ENCODE measurements at regions not wholly inside any gene's neighbourhood (a gene's known extent, or its start where the extent isn't known, plus 50 kb on each side); places are given as distances from the start of the nearest gene placed in this dataset.

DNA sequence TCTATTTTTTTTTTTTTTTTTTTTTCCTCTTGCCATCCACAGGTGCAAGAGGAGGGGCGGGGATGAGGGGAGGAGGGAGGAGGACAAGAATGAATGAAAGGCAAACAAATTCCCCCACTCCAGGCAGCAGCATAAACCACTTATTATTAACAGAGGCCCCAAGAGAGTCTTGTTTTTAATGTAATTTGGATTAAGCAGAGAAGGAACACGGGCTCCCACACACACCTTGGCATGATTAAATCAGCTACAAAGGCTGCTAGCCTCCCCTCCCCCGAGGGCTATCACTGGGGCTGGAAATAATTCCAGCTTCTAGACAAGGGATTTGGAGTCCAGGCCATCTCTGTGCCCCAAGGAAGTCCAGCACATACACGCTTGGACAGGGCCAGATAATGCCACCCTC is 93.4 kb upstream of the DRD2 start:
- Histone ChIP-seq H3K4me3 (replicated peaks in 1 of 2; ENCODE audit: low read depth in 1 of 2, low read length in 2 of 2) (no peak overlapping the region), H3K9ac (ENCODE audit: low read length) (no peak overlapping the region), H3K27me3 (ENCODE audit: insufficient read depth, low read length) (0 out of 2 replicates have a peak, but pooled peaks cover 9% of the 10 kb centered on the region), H3K9me2 (ENCODE audit: insufficient read depth) (no peaks in the 10 kb centered on the region), H2AFZ (ENCODE audit: low read depth, low read length, poor library complexity, severe bottlenecking) (no peak overlapping the region), H3K4me2 (ENCODE audit: low read length) (no peak overlapping the region), H3K4me1 (ENCODE audit: control insufficient read depth in 1 of 2, insufficient read depth in 2 of 2, low read length in 2 of 2) (no peaks in the 10 kb centered on the region), H3K36me3 (ENCODE audit: control insufficient read depth in 1 of 2, insufficient read depth in 2 of 2, low read length in 2 of 2) (no peaks in the 10 kb centered on the region), H3K79me2 (ENCODE audit: insufficient read depth, low read length) (no peaks in the 10 kb centered on the region), H3K9me3 (ENCODE audit: control insufficient read depth in 1 of 2, insufficient read depth in 1 of 2, low read depth in 1 of 2, low read length in 2 of 2) (no peaks in the 10 kb centered on the region), H4K20me1 (ENCODE audit: insufficient read depth) (no peaks in the 10 kb centered on the region), H3K27ac (ENCODE audit: low read depth, low read length) (no peak overlapping the region)
- intact Hi-C loops (cut with micrococcal nuclease), result no loop called here
- ChIA-PET CTCF (no interaction called here), POLR2A (no interaction called here), RAD21 (ENCODE audit: low non-redundant PET in 1 of 2, low total read pairs in 2 of 2, uncharacterized antibody in 2 of 2, unreplicated experiment in 2 of 2) (no interaction called here)
- no peak for ATAC-seq
- DNase-seq (ENCODE audit: low read depth, low spot score), result no peak
- no TSS peak for BruUV-seq (replicated peaks)
- TF ChIP-seq SRF (IDR thresholded peaks at IDR 0.05; ENCODE audit: low read depth) (no peak), YY1 (IDR thresholded peaks at IDR 0.05; ENCODE audit: extremely low read depth, insufficient replicate concordance, low read depth, low read length) (no peak)

DNA sequence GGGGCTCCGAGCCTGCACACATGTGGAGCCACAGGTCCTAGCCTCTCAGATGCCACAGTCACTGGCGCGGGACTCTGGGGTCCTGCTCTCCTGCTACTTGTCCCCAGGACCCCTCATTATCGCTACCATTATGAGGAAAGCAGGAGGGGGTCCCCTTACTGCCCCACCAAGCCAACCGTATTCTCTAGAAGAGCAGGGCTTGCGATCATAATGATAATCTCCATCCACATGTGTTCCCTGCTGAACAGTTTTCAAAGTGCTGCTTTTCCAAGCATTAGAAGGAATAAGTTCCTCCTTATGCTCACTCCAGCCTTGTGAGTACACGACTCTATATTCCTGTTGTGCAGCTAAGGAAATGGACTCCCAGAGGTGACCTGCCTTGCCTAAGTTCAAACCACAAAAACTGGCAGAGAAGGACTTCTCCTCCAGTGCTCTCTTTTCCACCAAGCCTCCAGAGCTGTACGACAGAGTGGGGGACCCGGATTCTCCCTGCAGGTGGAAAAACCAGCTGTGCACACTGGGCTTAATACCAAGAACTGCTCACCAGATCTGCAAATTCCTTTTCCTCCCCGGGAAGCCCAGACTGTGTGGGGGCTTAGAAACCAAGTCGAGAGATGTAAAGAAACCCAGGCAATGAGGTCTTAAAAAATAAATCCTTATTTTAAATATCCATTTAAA is 92.8 kb upstream of the DRD2 start:
- H3K27me3 ChIP-seq (ENCODE audit: insufficient read depth, low read length), result 0 out of 2 replicates have a peak, but pooled peaks cover 9% of the 10 kb centered on the region
- no peaks in the 10 kb centered on the region for H3K36me3 ChIP-seq (ENCODE audit: control insufficient read depth in 1 of 2, insufficient read depth in 2 of 2, low read length in 2 of 2)
- POLR2A ChIA-PET, result no interaction called here
- no peaks in the 10 kb centered on the region for H3K9me3 ChIP-seq (ENCODE audit: control insufficient read depth in 1 of 2, insufficient read depth in 1 of 2, low read depth in 1 of 2, low read length in 2 of 2)
- no peaks in the 10 kb centered on the region for H3K79me2 ChIP-seq (ENCODE audit: insufficient read depth, low read length)
- no peaks in the 10 kb centered on the region for H4K20me1 ChIP-seq (ENCODE audit: insufficient read depth)
- no peak overlapping the region for H3K4me3 ChIP-seq (replicated peaks in 1 of 2; ENCODE audit: low read depth in 1 of 2, low read length in 2 of 2)
- H3K4me2 ChIP-seq (ENCODE audit: low read length), result no peak overlapping the region
- H3K9ac ChIP-seq (ENCODE audit: low read length), result no peak overlapping the region
- no peak for TF ChIP-seq JUND (IDR thresholded peaks at IDR 0.05)
- TF ChIP-seq, protein P1, sequence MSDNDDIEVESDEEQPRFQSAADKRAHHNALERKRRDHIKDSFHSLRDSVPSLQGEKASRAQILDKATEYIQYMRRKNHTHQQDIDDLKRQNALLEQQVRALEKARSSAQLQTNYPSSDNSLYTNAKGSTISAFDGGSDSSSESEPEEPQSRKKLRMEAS (IDR thresholded peaks at IDR 0.05), result no peak
- TF ChIP-seq ZNF274 (IDR thresholded peaks at IDR 0.05; ENCODE audit: low read depth, low read length), result no peak
- TF ChIP-seq EZH2phosphoT487 (IDR thresholded peaks at IDR 0.05; ENCODE audit: borderline replicate concordance), result no peak
- no peak for TF ChIP-seq SP1 (IDR thresholded peaks at IDR 0.05; ENCODE audit: low read depth)
- no peak for TF ChIP-seq FOSL1 (IDR thresholded peaks at IDR 0.05; ENCODE audit: low read depth)
- no peak for TF ChIP-seq POLR2AphosphoS5 (IDR thresholded peaks at IDR 0.05; ENCODE audit: low read depth, low read length)
- TF ChIP-seq CEBPB (IDR thresholded peaks at IDR 0.05; ENCODE audit: low read depth), result no peak
- TF ChIP-seq RAD21 (IDR thresholded peaks at IDR 0.05; ENCODE audit: low read depth), result no peak
- no peak for TF ChIP-seq SRF (IDR thresholded peaks at IDR 0.05; ENCODE audit: low read depth)
- no peak for TF ChIP-seq CBX3 (IDR thresholded peaks at IDR 0.05; ENCODE audit: low read depth)
- TF ChIP-seq, protein P2, sequence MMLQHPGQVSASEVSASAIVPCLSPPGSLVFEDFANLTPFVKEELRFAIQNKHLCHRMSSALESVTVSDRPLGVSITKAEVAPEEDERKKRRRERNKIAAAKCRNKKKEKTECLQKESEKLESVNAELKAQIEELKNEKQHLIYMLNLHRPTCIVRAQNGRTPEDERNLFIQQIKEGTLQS (IDR thresholded peaks at IDR 0.05), result no peak
- RAD21 ChIA-PET (ENCODE audit: low non-redundant PET in 1 of 2, low total read pairs in 2 of 2, uncharacterized antibody in 2 of 2, unreplicated experiment in 2 of 2), result no interaction called here
- H3K27ac ChIP-seq (ENCODE audit: low read depth, low read length), result no peak overlapping the region
- no TSS peak for BruUV-seq (replicated peaks)
- CTCF ChIA-PET, result no interaction called here
- H3K4me1 ChIP-seq (ENCODE audit: control insufficient read depth in 1 of 2, insufficient read depth in 2 of 2, low read length in 2 of 2), result no peaks in the 10 kb centered on the region
- H3K9me2 ChIP-seq (ENCODE audit: insufficient read depth), result no peaks in the 10 kb centered on the region
- DNase-seq (ENCODE audit: low read depth, low spot score) (no peak), ATAC-seq (no peak)
- intact Hi-C loops (cut with micrococcal nuclease), result no loop called here
- no peak overlapping the region for H2AFZ ChIP-seq (ENCODE audit: low read depth, low read length, poor library complexity, severe bottlenecking)

Data from HCT116 (cell line).